Body of pancreas (tissue), 4 donors: ENCODE measurements at regions not wholly inside any gene's neighbourhood (a gene's known extent, or its start where the extent isn't known, plus 50 kb on each side); places are given as distances from the start of the nearest gene placed in this dataset.

Experiments
- ATAC-seq: fragments of 150-250 bp; one replicate; pipeline ENCODE4 v1.9.1; 2016
- DNase-seq, 4 donors: peaks; one replicate each; pipeline ENCODE4 v3.0.0-alpha.2; 2019
- H3K27ac ChIP-seq, 4 donors: fragments of 200-600 bp; sonication (generic); 1 replicate in 3 of 4; 2 replicates in 1 of 4; pipeline versions ENCODE4 v1.5.1 to v1.6.1; 2016 to 2019; ENCODE audit warnings: mild to moderate bottlenecking in 1 of 4, mixed read lengths in 1 of 4, moderate library complexity in 1 of 4
- H3K27me3 ChIP-seq, 2 donors: fragments of 200-600 bp; sonication (generic); one replicate each; pipeline ENCODE4 v1.6.0; 2016; ENCODE audit warnings: mild to moderate bottlenecking in 1 of 2
- H3K36me3 ChIP-seq, 2 donors: fragments of 200-600 bp; sonication (generic); replicated peaks in 1 of 2; 2 replicates each; pipeline ENCODE4 v1.5.1; 2016; ENCODE audit warnings: low read depth in 2 of 2; ENCODE audit not compliant: insufficient read depth in 1 of 2
- H3K4me1 ChIP-seq: fragments of 200-600 bp; sonication (generic); one replicate; pipeline ENCODE4 v1.6.0; 2016
- H3K4me3 ChIP-seq, 2 donors: fragments of 200-600 bp; sonication (generic); 1 replicate in 1 of 2; 2 replicates in 1 of 2; pipeline ENCODE4 v1.5.1; 2016 to 2019
- H3K9me3 ChIP-seq, 3 donors: fragments of 200-600 bp; sonication (generic); 1 replicate in 2 of 3; 2 replicates in 1 of 3; pipeline ENCODE4 v1.5.1; 2016
- CTCF ChIP-seq, 7 experiments: fragments of 450-650 bp in 4 of 7; fragments of 200-600 bp in 3 of 7; sonication (generic) in 3 of 7; IDR thresholded peaks; one replicate each; pipeline ENCODE4 v1.5.1; 2016 to 2019; ENCODE audit warnings: antibody characterized with exemption in 7 of 7
- POLR2A ChIP-seq, 3 donors: fragments of 450-650 bp; IDR thresholded peaks; one replicate each; pipeline ENCODE4 v1.6.1; 2016; ENCODE audit warnings: antibody characterized with exemption in 3 of 3, mild to moderate bottlenecking in 2 of 3
- WGBS, 2 donors: methylation state at CpG; one replicate each; pipeline ENCODE4 v1.1.5; 2017; 5-methylcytosine and 5-hydroxymethylcytosine counted together
- intact Hi-C: fragments of 100-400 bp; cut with DNase I; formaldehyde crosslinking; loops from one replicate; pipeline ENCODE4 v1.15.1; 2023

GRCh38 chr11:109946322-109946846 is 146.8 kb upstream of the ZC3H12C start:
- peak; percentile 100 for ATAC-seq
- Histone ChIP-seq H3K27ac (peak overlapping the region; percentile 23 to 72 (median 60)), H3K27me3 (no peaks in the 10 kb centered on the region), H3K4me1 (peaks cover 5% of the 10 kb centered on the region), H3K4me3 (no peak overlapping the region), H3K9me3 (no peaks in the 10 kb centered on the region), H3K36me3 (no peaks in the 10 kb centered on the region)
- peak; percentile 85 to 90 (median 89) for DNase-seq
- WGBS, 2 donors = 10 to 14% methylated on average over 6 to 8 of the region's 8 CpGs
- peak; percentile 81 to 95 (median 94) for TF ChIP-seq CTCF (IDR thresholded peaks at IDR 0.05)
- TF ChIP-seq POLR2A (IDR thresholded peaks at IDR 0.05) = peak in 2 of 3 donors; percentile 32 to 45
- intact Hi-C loops = no loop called here

- no peak overlapping the region for H3K4me3 ChIP-seq
- TF ChIP-seq POLR2A (IDR thresholded peaks at IDR 0.05) (no peak), CTCF (IDR thresholded peaks at IDR 0.05) (no peak)
- H3K27me3 ChIP-seq = no peaks in the 10 kb centered on the region
- no peak for ATAC-seq
- no peaks in the 10 kb centered on the region for H3K4me1 ChIP-seq
- intact Hi-C loops = no loop called here
- H3K36me3 ChIP-seq = no peaks in the 10 kb centered on the region
- no peaks in the 10 kb centered on the region for H3K9me3 ChIP-seq
- no peak overlapping the region for H3K27ac ChIP-seq
- DNase-seq = no peak
- 82 to 83% methylated on average over 2 of the region's 2 CpGs for WGBS, 2 donors
Measured at GRCh38 chr11:109954534-109954933, 138.7 kb upstream of the ZC3H12C start.

- WGBS, 2 donors = 72 to 88% methylated on average over 3 of the region's 3 CpGs
- no peak for DNase-seq
- TF ChIP-seq CTCF (IDR thresholded peaks at IDR 0.05) (no peak), POLR2A (IDR thresholded peaks at IDR 0.05) (no peak)
- Histone ChIP-seq H3K4me3 (no peak overlapping the region), H3K9me3 (no peaks in the 10 kb centered on the region), H3K4me1 (peaks cover 9% of the 10 kb centered on the region), H3K27me3 (no peaks in the 10 kb centered on the region), H3K27ac (no peak overlapping the region), H3K36me3 (no peaks in the 10 kb centered on the region)
- intact Hi-C loops = no loop called here
- no peak for ATAC-seq
Measured at GRCh38 chr11:109956124-109956793, 136.9 kb upstream of the ZC3H12C start.

- intact Hi-C loops = no loop called here
- DNase-seq (no peak), ATAC-seq (no peak)
- no peak for TF ChIP-seq CTCF (IDR thresholded peaks at IDR 0.05)
- no peak for TF ChIP-seq POLR2A (IDR thresholded peaks at IDR 0.05)
- H3K27me3 ChIP-seq = no peaks in the 10 kb centered on the region
- no peaks in the 10 kb centered on the region for H3K36me3 ChIP-seq
- 65 to 71% methylated on average over 6 of the region's 6 CpGs for WGBS, 2 donors
- no peak overlapping the region for H3K27ac ChIP-seq
- H3K4me1 ChIP-seq = peaks cover 9% of the 10 kb centered on the region
- H3K9me3 ChIP-seq = no peaks in the 10 kb centered on the region
- H3K4me3 ChIP-seq = no peak overlapping the region
Measured at GRCh38 chr11:109957000-109957399, 136.2 kb upstream of the ZC3H12C start.

- no peak overlapping the region for H3K4me3 ChIP-seq
- peaks cover 9% of the 10 kb centered on the region for H3K4me1 ChIP-seq
- ATAC-seq = no peak
- no peaks in the 10 kb centered on the region for H3K9me3 ChIP-seq
- DNase-seq = no peak
- H3K27ac ChIP-seq = no peak overlapping the region
- intact Hi-C loops = no loop called here
- H3K36me3 ChIP-seq = no peaks in the 10 kb centered on the region
- H3K27me3 ChIP-seq = no peaks in the 10 kb centered on the region
- TF ChIP-seq POLR2A (IDR thresholded peaks at IDR 0.05) (no peak), CTCF (IDR thresholded peaks at IDR 0.05) (no peak)
Measured at GRCh38 chr11:109957601-109958000, 135.6 kb upstream of the ZC3H12C start.
